GM20000 (cell line): ENCODE measurements at regions not wholly inside any gene's neighbourhood (a gene's known extent, or its start where the extent isn't known, plus 50 kb on each side); places are given as distances from the start of the nearest gene placed in this dataset.

Experiments used
- DNase-seq: peaks from one replicate; pipeline ENCODE4 v3.0.0; 2012; ENCODE audit warnings: low spot score
- CTCF ChIP-seq: IDR thresholded peaks from 2 replicates; pipeline ENCODE4 v1.5.1; 2012; ENCODE audit warnings: mild to moderate bottlenecking, control low read depth; ENCODE audit errors: extremely low read depth, missing control alignments

- peak; percentile 55 for DNase-seq
- TF ChIP-seq CTCF: no peak
Observed at GRCh38 chr9:99762470-99762869, 59.2 kb upstream of the NR4A3 start.
